ENCODE measurements at regions not wholly inside any gene's neighbourhood (a gene's known extent, or its start where the extent isn't known, plus 50 kb on each side); places are given as distances from the start of the nearest gene placed in this dataset.
"Not testable (repeated sequence)": the region's sequence is repeated elsewhere in the genome, so short reads cannot be mapped to it uniquely, and the experiment has no call there.

GRCh38 chr2:3899536-3900155, 196.3 kb downstream of the DCDC2C start:
- H3K4me3 ChIP-seq (replicated peaks; ENCODE audit: low read depth, low read length): no peak overlapping the region
- no peak for DNase-seq (ENCODE audit: extremely low read depth, low read depth)
- TF ChIP-seq CTCF (IDR thresholded peaks at IDR 0.05; ENCODE audit: low read depth, low read length, missing control alignments): no peak

GRCh38 chr2:3902131-3902530, 198.8 kb downstream of the DCDC2C start:
- H3K4me3 ChIP-seq (replicated peaks; ENCODE audit: low read depth, low read length): no peak overlapping the region
- no peak for DNase-seq (ENCODE audit: extremely low read depth, low read depth)
- TF ChIP-seq CTCF (IDR thresholded peaks at IDR 0.05; ENCODE audit: low read depth, low read length, missing control alignments): no peak

GRCh38 chr2:3904061-3904460, 200.7 kb downstream of the DCDC2C start:
- no peak for TF ChIP-seq CTCF (IDR thresholded peaks at IDR 0.05; ENCODE audit: low read depth, low read length, missing control alignments)
- DNase-seq (ENCODE audit: extremely low read depth, low read depth): no peak
- no peak overlapping the region for H3K4me3 ChIP-seq (replicated peaks; ENCODE audit: low read depth, low read length)

GRCh38 chr2:3908498-3908897, 205.1 kb downstream of the DCDC2C start:
- not testable (repeated sequence) for DNase-seq (ENCODE audit: extremely low read depth, low read depth); H3K4me3 ChIP-seq (replicated peaks; ENCODE audit: low read depth, low read length)

- no peak for DNase-seq (ENCODE audit: extremely low read depth, low read depth)
- no peak for TF ChIP-seq CTCF (IDR thresholded peaks at IDR 0.05; ENCODE audit: low read depth, low read length, missing control alignments)
- H3K4me3 ChIP-seq (replicated peaks; ENCODE audit: low read depth, low read length): no peak overlapping the region
These were observed 208.6 kb downstream of the DCDC2C start for GRCh38 chr2:3911882-3912455.

- TF ChIP-seq CTCF (IDR thresholded peaks at IDR 0.05; ENCODE audit: low read depth, low read length, missing control alignments): no peak
- H3K4me3 ChIP-seq (replicated peaks; ENCODE audit: low read depth, low read length): no peak overlapping the region
These were observed 209.8 kb downstream of the DCDC2C start for GRCh38 chr2:3913166-3913565.

GRCh38 chr2:3914241-3914640, 210.9 kb downstream of the DCDC2C start:
- H3K4me3 ChIP-seq (replicated peaks; ENCODE audit: low read depth, low read length): no peak overlapping the region
- no peak for DNase-seq (ENCODE audit: extremely low read depth, low read depth)
- no peak for TF ChIP-seq CTCF (IDR thresholded peaks at IDR 0.05; ENCODE audit: low read depth, low read length, missing control alignments)

More at GRCh38 chr2:3913166-3913565, 209.8 kb downstream of the DCDC2C start:
- no peak for DNase-seq (ENCODE audit: extremely low read depth, low read depth)

Data from HFF-Myc (cell line).